ENCODE measurements at regions not wholly inside any gene's neighbourhood (a gene's known extent, or its start where the extent isn't known, plus 50 kb on each side); places are given as distances from the start of the nearest gene placed in this dataset.

DNA sequence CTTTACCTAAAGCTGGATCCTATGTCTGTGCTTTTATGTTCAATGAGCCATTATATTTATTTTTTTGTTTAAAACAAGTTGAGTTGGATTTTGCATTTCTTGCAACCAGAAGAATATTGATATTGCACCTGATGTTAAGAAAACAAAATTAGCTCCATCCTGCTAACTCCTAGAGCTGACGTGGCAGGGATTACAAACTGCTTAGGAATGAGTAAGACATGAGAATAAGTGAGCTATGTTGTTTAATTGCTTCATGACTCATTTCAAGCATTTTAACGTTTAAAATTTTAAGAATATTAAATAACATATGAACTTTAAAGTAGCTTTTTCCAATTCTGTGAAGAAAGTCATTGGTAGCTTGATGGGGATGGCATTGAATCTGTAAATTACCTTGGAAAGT lies 663.5 kb downstream of the EPM2A start:
- no peak for TF ChIP-seq ZFX (IDR thresholded peaks at IDR 0.05; ENCODE audit: borderline replicate concordance)
- TF ChIP-seq CTCF (IDR thresholded peaks at IDR 0.05) = no peak
- H3K27ac ChIP-seq = no peak overlapping the region

DNA sequence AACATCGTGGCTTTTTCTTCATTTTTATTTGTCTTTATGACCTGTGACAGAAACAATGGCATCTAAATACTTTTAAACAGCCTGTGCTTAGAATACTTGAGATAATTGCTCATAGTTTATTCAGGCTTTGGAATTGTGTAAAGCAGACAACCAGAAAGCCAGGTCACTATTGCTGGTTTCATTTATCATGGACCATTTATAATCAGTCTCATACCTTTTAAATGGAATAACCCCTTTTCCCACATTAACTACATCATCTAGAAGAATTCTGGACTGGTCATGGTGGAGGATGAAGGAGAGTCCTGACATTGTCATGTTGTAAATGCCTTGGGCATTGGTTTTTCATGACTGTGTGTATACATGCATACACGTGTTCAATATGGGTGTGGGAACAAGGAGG lies 661.5 kb downstream of the EPM2A start:
- TF ChIP-seq ZFX (IDR thresholded peaks at IDR 0.05; ENCODE audit: borderline replicate concordance) = no peak
- no peak for TF ChIP-seq CTCF (IDR thresholded peaks at IDR 0.05)

DNA sequence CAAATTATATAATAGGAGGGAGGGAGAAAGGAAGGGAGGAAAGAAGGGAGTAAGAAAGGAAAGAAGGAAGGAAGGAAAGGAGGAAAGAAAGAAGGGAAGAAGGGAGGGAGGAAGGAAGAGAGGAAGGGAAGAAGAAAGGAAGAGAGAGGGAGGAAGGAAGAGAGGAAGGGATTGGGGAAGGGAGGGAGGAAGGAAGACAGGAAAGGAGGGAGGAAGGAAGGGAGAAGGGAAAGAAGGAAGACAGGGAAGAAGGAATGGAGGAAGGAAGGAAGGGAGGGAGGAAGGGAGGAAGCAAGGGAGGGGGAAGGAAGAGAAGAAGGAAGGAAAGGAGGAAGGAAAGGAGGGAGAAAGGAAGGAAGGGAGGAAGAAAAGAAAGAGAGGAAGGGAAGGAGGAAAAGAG lies 660.5 kb downstream of the EPM2A start:
- no peak overlapping the region for H3K27ac ChIP-seq
- TF ChIP-seq ZFX (IDR thresholded peaks at IDR 0.05; ENCODE audit: borderline replicate concordance) = no peak
- no peak for TF ChIP-seq CTCF (IDR thresholded peaks at IDR 0.05)

More for the DNA sequence above, 661.5 kb downstream of the EPM2A start:
- H3K27ac ChIP-seq = no peak overlapping the region

GRCh38 chr6:145075425-145075824 lies 659.9 kb downstream of the EPM2A start:
- TF ChIP-seq ZFX (IDR thresholded peaks at IDR 0.05; ENCODE audit: borderline replicate concordance) (no peak), CTCF (IDR thresholded peaks at IDR 0.05) (no peak)
- H3K27ac ChIP-seq = no peak overlapping the region

DNA sequence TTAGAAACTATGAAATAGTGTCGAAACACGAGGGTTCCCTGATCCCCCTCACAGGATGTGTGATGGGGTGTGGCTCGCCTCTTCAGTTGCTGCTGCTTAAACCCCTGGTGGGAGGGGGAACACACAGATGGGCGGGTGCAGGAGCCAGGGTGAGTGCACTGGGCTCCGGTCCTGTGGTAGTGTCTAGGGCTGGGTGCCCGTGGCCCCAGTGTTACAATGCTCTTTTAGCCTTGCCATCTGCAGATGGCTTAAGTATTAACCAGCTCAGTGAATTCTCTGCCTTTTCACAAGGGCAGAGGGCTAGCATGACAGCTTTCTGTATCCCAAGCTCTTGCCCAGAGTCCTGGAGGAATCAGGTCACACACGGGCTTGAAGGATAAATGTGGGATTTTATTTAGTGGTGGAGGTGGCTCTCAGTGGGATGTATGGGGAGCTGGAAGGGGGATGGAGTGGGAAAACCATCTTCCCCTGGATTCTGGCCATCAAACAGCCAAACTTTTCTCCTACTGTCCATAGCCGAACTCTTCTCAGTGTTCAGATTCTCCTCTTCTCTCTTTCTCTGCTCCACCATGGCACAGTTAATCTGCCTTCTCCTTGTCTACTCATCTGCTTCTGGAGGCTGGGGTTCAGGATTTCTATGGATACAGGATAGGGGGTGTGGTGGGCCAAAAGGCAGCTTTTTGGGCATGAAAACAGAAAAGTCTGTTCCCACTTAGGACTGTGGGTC lies 659.0 kb downstream of the EPM2A start:
- H3K27ac ChIP-seq = no peak overlapping the region
- no peak for TF ChIP-seq CTCF (IDR thresholded peaks at IDR 0.05)

GRCh38 chr6:145077382-145077781 lies 657.9 kb downstream of the EPM2A start:
- TF ChIP-seq ZFX (IDR thresholded peaks at IDR 0.05; ENCODE audit: borderline replicate concordance) (no peak), CTCF (IDR thresholded peaks at IDR 0.05) (no peak)
- H3K27ac ChIP-seq = no peak overlapping the region

GRCh38 chr6:145080651-145081050 lies 654.7 kb downstream of the EPM2A start:
- no peak overlapping the region for H3K27ac ChIP-seq
- TF ChIP-seq ZFX (IDR thresholded peaks at IDR 0.05; ENCODE audit: borderline replicate concordance) (no peak), CTCF (IDR thresholded peaks at IDR 0.05) (no peak)

Measured in 22Rv1 (cell line).